Prostate gland (tissue), 2 donors: ENCODE measurements at regions not wholly inside any gene's neighbourhood (a gene's known extent, or its start where the extent isn't known, plus 50 kb on each side); places are given as distances from the start of the nearest gene placed in this dataset.

Source experiments
- DNase-seq: peaks from one replicate; pipeline ENCODE4 v3.0.0-alpha.2; 2019; ENCODE audit warnings: low spot score
- H3K27ac ChIP-seq, 2 donors: fragments of 200-600 bp; sonication (generic); 2 replicates each; pipeline ENCODE4 v1.5.1; 2017 to 2019
- H3K27me3 ChIP-seq: fragments of 200-600 bp; sonication (generic); replicated peaks from 2 replicates; pipeline ENCODE4 v1.5.1; 2019; ENCODE audit not compliant: insufficient read depth
- H3K36me3 ChIP-seq, 2 donors: fragments of 200-600 bp; sonication (generic); 1 replicate in 1 of 2; 2 replicates in 1 of 2; pipeline versions ENCODE4 v1.5.1 to v1.8.1; 2017 to 2019
- H3K4me1 ChIP-seq: fragments of 200-600 bp; sonication (generic); replicated peaks from 2 replicates; pipeline ENCODE4 v1.5.1; 2019
- H3K4me3 ChIP-seq, 2 donors: fragments of 200-600 bp; sonication (generic); 2 replicates each; pipeline ENCODE4 v1.5.1; 2017 to 2019
- H3K9me3 ChIP-seq: fragments of 200-600 bp; sonication (generic); 2 replicates; pipeline ENCODE4 v1.5.1; 2017
- POLR2A ChIP-seq: fragments of 450-650 bp; IDR thresholded peaks from one replicate; pipeline ENCODE4 v1.6.1; 2016; ENCODE audit warnings: antibody characterized with exemption, mild to moderate bottlenecking
- POLR2AphosphoS5 ChIP-seq: sonication (generic); formaldehyde crosslinking; IDR thresholded peaks from one replicate; pipeline ENCODE4 v1.6.1; 2017; ENCODE audit warnings: antibody characterized with exemption
- WGBS: methylation state at CpG from one replicate; pipeline ENCODE4 v1.1.5; 2018; 5-methylcytosine and 5-hydroxymethylcytosine counted together
- intact Hi-C: fragments of 100-400 bp; cut with DNase I; formaldehyde crosslinking; loops from one replicate; pipeline ENCODE4 v1.14.2; 2022
- TF ChIP-seq, protein P1 (sequence below), 4 experiments: fragments of 200-600 bp in 2 of 4; fragments of 450-650 bp in 2 of 4; sonication (generic) in 2 of 4; IDR thresholded peaks; 1 replicate in 3 of 4; 2 replicates in 1 of 4; pipeline ENCODE4 v1.5.1; 2016 to 2019; ENCODE audit warnings: antibody characterized with exemption in 4 of 4, mild to moderate bottlenecking in 2 of 4, moderate library complexity in 2 of 4

DNA sequence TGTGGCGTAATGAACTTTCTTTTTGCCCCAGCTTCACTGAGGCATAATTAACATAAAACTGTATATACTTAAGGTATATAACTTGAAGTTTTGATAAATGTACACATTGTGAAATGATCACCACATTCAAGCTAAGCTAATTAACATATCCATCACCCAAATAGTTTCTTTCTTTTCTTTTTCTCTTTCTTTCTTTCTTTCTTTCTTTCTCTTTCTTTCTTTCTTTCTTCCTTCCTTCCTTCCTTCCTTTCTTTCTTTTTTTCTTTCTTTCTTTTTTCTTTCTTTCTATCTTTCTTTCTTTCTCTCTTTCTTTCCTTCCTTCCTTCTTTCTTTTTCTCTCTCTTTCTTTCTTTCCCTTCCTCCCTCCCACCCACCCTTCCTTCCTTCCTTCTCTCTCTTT is 62.5 kb downstream of the XCL1 start:
- 100% methylated on average over 1 of the region's 1 CpG for WGBS
- no peak for DNase-seq

DNA sequence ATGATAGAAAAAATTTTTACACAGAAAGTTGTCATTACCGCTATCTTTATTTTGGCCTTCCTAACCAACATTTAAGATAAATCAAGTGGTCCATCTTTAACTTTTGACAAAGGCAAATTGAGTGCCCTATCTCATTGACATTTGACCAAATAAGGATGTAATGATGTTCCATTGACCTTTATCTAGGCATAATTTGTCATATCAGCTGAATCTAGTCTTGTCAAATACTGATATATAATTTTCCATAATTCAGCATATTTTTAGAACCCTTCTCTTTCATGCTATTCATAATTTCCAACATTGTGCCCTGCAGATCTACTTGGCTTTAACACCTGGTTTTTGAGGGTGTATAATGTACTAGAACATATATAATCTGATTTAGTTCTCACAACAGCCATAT is 63.8 kb downstream of the XCL1 start:
- Histone ChIP-seq H3K36me3 (no peaks in the 10 kb centered on the region), H3K9me3 (no peaks in the 10 kb centered on the region), H3K4me3 (no peak overlapping the region), H3K27me3 (no peaks in the 10 kb centered on the region), H3K4me1 (no peaks in the 10 kb centered on the region), H3K27ac (no peak overlapping the region)
- DNase-seq, result no peak
- WGBS, result 58% methylated on average over 1 of the region's 1 CpG
- TF ChIP-seq, protein P1, sequence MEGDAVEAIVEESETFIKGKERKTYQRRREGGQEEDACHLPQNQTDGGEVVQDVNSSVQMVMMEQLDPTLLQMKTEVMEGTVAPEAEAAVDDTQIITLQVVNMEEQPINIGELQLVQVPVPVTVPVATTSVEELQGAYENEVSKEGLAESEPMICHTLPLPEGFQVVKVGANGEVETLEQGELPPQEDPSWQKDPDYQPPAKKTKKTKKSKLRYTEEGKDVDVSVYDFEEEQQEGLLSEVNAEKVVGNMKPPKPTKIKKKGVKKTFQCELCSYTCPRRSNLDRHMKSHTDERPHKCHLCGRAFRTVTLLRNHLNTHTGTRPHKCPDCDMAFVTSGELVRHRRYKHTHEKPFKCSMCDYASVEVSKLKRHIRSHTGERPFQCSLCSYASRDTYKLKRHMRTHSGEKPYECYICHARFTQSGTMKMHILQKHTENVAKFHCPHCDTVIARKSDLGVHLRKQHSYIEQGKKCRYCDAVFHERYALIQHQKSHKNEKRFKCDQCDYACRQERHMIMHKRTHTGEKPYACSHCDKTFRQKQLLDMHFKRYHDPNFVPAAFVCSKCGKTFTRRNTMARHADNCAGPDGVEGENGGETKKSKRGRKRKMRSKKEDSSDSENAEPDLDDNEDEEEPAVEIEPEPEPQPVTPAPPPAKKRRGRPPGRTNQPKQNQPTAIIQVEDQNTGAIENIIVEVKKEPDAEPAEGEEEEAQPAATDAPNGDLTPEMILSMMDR (IDR thresholded peaks at IDR 0.05), result no peak
- TF ChIP-seq POLR2A (no peak), POLR2AphosphoS5 (no peak)
- intact Hi-C loops, result no loop called here

More for the DNA sequence above, 62.5 kb downstream of the XCL1 start:
- H3K9me3 ChIP-seq, result no peaks in the 10 kb centered on the region
- no peaks in the 10 kb centered on the region for H3K27me3 ChIP-seq
- no peak overlapping the region for H3K4me3 ChIP-seq
- intact Hi-C loops, result loop anchor here (5.0 kb wide), 1 partner anchor 468 kb away; the partner anchor contains the start of gene ATP1B1
- no peaks in the 10 kb centered on the region for H3K36me3 ChIP-seq
- TF ChIP-seq POLR2A, result no peak
- no peaks in the 10 kb centered on the region for H3K4me1 ChIP-seq
- H3K27ac ChIP-seq, result no peak overlapping the region

DNA sequence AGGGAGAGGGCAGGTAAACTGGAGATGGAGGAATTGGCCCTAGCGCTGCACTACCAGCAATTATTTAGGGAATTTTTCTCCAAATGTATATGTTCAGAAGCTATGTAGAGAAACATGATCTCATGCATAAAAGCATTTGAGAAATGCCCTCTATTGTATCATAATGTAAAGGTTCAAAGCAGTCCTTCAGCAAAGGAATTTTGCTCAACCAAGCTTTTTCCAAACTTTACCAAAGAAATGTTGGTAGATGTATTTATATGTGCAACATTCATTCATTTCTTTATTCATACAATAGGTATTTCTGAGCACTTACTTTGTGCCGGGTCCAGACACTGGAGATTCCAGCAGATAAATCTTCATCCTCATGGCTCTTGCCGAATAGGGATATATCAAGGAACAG is 64.4 kb downstream of the XCL1 start:
- DNase-seq, result no peak
- no peaks in the 10 kb centered on the region for H3K9me3 ChIP-seq
- no peak overlapping the region for H3K4me3 ChIP-seq
- no peak overlapping the region for H3K27ac ChIP-seq
- H3K27me3 ChIP-seq, result no peaks in the 10 kb centered on the region
- no peaks in the 10 kb centered on the region for H3K36me3 ChIP-seq
- TF ChIP-seq POLR2A (no peak), POLR2AphosphoS5 (no peak)
- TF ChIP-seq, protein P1 (IDR thresholded peaks at IDR 0.05), result no peak
- H3K4me1 ChIP-seq, result no peaks in the 10 kb centered on the region
- intact Hi-C loops, result no loop called here
- whole genome bisulfite sequencing, result 90% methylated on average over 3 of the region's 3 CpGs

DNA sequence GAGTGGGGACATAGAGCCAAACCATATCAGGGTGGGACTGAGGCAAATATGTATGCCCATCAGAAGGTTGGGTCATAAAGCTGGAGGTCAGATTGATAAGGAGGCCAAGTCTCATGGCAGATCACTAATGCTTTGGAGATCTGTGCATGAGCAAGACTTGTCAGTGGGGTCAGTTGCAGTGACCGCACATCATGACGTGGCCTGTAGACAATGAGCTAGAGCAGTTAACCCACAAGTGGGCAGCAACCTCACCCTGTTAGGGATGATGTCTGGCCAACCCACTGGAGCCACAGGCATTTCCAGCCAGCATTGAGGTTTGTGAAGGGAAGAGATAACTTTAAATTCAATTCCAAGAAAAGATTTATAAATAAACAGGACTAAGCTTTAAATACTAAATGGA is 66.7 kb downstream of the XCL1 start:
- H3K4me3 ChIP-seq, result no peak overlapping the region
- no peaks in the 10 kb centered on the region for H3K36me3 ChIP-seq
- no peaks in the 10 kb centered on the region for H3K9me3 ChIP-seq
- 80% methylated on average over 2 of the region's 2 CpGs for WGBS
- DNase-seq, result no peak
- no peak for TF ChIP-seq POLR2AphosphoS5
- TF ChIP-seq, protein P1 (IDR thresholded peaks at IDR 0.05), result no peak
- no peak for TF ChIP-seq POLR2A
- no peaks in the 10 kb centered on the region for H3K4me1 ChIP-seq
- H3K27me3 ChIP-seq, result no peaks in the 10 kb centered on the region
- H3K27ac ChIP-seq, result no peak overlapping the region
- intact Hi-C loops, result no loop called here
